ENCODE measurements at regions not wholly inside any gene's neighbourhood (a gene's known extent, or its start where the extent isn't known, plus 50 kb on each side); places are given as distances from the start of the nearest gene placed in this dataset.
"Not testable (repeated sequence)": the region's sequence is repeated elsewhere in the genome, so short reads cannot be mapped to it uniquely, and the experiment has no call there.

DNA sequence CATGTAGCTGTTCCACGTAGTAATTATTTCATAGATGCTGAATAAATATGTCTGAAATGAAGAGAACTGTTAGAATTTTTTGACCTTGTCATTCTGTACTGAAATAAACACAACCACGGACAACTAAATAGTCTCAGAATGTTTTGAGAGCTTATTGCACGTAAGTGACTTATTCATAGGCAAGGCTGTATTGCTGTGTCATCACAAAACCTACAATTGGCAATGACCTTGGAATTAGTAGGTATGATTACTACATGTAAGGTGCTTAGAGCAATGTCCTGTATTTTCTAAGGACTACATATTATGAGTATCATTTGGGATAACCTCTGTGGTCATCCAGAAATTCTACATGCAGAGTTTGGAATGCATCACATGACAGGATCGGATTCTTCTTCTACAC lies 237.2 kb upstream of the PUDP start:
- ChIA-PET POLR2A (no interaction called here), CTCF (no interaction called here)
- no peaks in the 10 kb centered on the region for H3K27me3 Mint-ChIP-seq

DNA sequence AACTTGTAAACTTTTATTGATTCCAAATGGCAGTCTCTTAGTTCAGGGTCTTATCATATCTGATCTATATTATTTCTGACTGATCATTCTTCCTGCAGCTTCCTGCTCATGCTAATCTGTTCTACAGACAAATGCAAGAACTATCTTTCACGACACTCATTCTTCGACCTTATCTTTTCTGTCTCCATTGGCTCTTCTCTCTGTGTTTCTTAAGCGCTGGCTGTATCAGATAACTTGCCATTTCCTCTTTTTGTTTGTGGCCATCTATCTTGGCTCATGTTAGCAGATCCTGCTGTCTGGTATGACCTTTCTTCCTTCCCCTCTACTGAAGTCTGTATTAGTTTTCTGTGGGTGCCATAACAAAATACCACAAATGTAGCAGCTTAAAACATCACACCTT lies 230.5 kb upstream of the PUDP start:
- DNase-seq: no peak
- POLR2A ChIA-PET: no interaction called here
- H3K4me1 Mint-ChIP-seq: no peaks in the 10 kb centered on the region
- H3K4me3 Mint-ChIP-seq: no peak overlapping the region
- H3K36me3 Mint-ChIP-seq (ENCODE audit: low read depth): no peaks in the 10 kb centered on the region
- H3K27ac Mint-ChIP-seq: no peak overlapping the region
- peaks cover 2% of the 10 kb centered on the region for H3K9me3 Mint-ChIP-seq
- H3K27me3 Mint-ChIP-seq: no peaks in the 10 kb centered on the region
- CTCF ChIA-PET: no interaction called here

More for the DNA sequence above, 237.2 kb upstream of the PUDP start:
- no peak overlapping the region for H3K27ac Mint-ChIP-seq
- no peaks in the 10 kb centered on the region for H3K4me1 Mint-ChIP-seq
- no peaks in the 10 kb centered on the region for H3K9me3 Mint-ChIP-seq
- DNase-seq: no peak
- no peaks in the 10 kb centered on the region for H3K36me3 Mint-ChIP-seq (ENCODE audit: low read depth)
- H3K4me3 Mint-ChIP-seq: no peak overlapping the region

DNA sequence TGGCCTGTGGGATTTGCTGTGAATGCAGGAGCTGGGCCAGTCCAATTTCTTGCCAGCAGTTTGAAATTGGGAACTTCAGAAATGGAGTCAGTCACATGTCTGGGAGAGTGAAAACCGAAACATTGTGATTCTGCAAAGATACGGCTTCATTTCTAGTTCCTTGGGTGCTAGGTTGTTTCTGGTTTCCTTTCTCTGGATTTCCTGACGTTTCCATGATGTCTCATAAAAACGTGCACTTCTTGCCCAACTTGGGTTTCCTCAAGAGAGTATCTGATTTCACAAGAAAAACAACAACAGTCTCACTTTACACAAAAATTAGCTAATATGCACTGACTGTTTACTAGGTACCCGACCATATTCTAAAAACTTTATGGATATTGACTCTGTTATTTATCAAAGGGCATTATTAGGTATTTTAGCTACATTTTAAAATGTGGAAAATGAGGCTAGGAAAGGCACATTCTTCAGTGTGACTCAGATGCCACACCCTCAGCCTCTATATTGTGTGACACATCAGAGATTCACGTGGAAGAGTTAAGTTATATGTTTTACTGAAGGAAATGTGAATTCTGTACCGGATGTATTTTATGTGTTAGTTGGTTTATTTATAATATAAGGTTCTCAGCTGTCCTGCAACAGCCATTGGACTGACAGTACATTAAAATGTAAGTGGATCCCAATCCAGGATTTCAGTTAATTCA lies 225.0 kb upstream of the PUDP start:
- CTCF ChIA-PET: no interaction called here
- no peaks in the 10 kb centered on the region for H3K4me1 Mint-ChIP-seq
- H3K27ac Mint-ChIP-seq: no peak overlapping the region
- POLR2A ChIA-PET: no interaction called here
- H3K27me3 Mint-ChIP-seq: no peaks in the 10 kb centered on the region
- no peak for DNase-seq
- H3K9me3 Mint-ChIP-seq: peaks cover 2% of the 10 kb centered on the region
- H3K4me3 Mint-ChIP-seq: no peak overlapping the region
- no peaks in the 10 kb centered on the region for H3K36me3 Mint-ChIP-seq (ENCODE audit: low read depth)

DNA sequence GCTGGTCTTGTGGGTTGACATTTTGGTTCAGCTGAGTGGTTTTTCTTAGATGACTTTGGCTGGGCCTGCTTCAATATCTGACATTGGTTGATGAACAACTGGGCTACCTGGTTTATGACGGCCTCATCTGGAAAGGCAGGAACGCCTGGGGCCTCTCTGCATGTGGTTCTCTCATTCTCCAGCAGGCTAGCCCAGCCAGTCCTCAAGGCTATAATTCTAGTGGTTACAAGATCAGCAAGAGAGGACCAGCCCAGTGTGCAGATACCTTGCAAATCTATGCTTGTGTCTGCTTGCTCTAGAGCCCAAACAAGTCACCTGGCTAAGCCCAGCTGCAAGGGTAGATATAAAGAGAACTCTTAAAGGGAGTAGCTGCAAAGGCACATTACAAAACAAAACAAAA lies 214.2 kb upstream of the PUDP start:
- ChIA-PET CTCF (no interaction called here), POLR2A (no interaction called here)
- Mint-ChIP-seq H3K27ac (no peak overlapping the region), H3K4me3 (no peak overlapping the region), H3K4me1 (no peaks in the 10 kb centered on the region), H3K27me3 (no peaks in the 10 kb centered on the region), H3K9me3 (no peaks in the 10 kb centered on the region), H3K36me3 (ENCODE audit: low read depth) (no peaks in the 10 kb centered on the region)
- DNase-seq: no peak

DNA sequence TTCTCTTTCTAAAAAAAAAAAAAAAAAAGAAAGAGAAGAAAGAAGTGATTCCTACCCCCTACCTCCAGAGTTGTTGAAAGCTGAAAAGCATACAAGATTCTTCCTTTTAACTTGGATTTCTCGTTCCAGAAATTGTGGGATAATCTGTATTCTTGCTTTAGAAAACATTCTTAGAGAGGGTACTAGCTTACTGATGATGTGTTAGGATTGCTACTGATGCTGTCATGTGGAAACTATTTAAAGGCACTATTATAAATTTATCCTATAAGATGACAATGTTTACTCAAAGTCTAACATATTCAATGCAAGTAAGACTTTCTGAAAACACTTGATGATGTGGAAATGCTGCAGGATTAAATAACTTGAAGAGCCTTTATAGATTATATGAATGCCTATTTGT lies 204.0 kb upstream of the PUDP start:
- CTCF ChIA-PET: no interaction called here
- POLR2A ChIA-PET: no interaction called here
- no peaks in the 10 kb centered on the region for H3K4me1 Mint-ChIP-seq
- no peak overlapping the region for H3K27ac Mint-ChIP-seq
- H3K36me3 Mint-ChIP-seq (ENCODE audit: low read depth): no peaks in the 10 kb centered on the region
- H3K4me3 Mint-ChIP-seq: no peak overlapping the region
- no peaks in the 10 kb centered on the region for H3K27me3 Mint-ChIP-seq
- H3K9me3 Mint-ChIP-seq: no peaks in the 10 kb centered on the region
- no peak for DNase-seq

DNA sequence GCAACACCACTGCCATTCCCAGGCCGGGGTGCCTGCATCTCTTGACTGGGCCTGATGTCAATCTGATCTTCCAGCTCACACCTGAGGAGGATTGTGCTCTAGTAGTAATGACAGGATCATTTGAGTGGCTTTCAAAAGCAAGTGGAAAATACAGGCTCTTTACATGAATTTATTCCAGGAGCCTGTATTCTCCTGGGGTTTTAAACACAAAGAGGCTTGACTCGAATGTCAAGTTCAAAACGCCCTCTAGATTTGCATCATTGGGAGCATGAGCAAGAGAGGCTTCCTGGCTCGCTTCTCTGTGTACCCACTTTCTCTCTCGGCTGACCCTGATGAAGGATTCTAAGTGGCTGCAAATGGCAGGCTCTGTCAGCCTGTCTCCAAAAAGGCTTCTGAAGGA lies 199.5 kb upstream of the PUDP start:
- Mint-ChIP-seq H3K9me3 (no peaks in the 10 kb centered on the region), H3K4me1 (no peaks in the 10 kb centered on the region), H3K27me3 (no peaks in the 10 kb centered on the region), H3K4me3 (no peak overlapping the region), H3K27ac (no peak overlapping the region), H3K36me3 (ENCODE audit: low read depth) (no peaks in the 10 kb centered on the region)
- no peak for DNase-seq
- POLR2A ChIA-PET: no interaction called here
- CTCF ChIA-PET: no interaction called here

DNA sequence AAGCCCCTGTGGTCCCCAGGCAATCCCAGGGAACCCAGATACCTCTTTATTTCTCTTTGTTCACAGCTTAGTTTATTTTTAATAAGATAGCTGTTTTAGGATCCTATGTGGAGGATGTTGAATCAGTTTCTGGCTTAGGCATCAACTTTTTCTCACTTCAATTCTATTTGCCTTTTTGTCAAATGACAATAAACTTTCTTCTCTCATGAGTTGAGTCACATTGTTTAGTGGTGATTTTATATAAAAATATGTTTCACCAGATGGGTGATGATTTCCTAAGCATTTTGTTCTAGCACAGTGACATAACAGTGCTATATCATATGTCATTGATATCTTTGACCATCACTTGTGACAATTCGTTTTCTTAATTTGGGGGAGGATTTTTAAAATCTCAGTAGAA lies 198.1 kb upstream of the PUDP start:
- H3K36me3 Mint-ChIP-seq (ENCODE audit: low read depth): peaks cover 3% of the 10 kb centered on the region
- ChIA-PET CTCF (no interaction called here), POLR2A (no interaction called here)
- H3K4me3 Mint-ChIP-seq: no peak overlapping the region
- no peaks in the 10 kb centered on the region for H3K4me1 Mint-ChIP-seq
- DNase-seq: no peak
- H3K27ac Mint-ChIP-seq: no peak overlapping the region
- H3K27me3 Mint-ChIP-seq: no peaks in the 10 kb centered on the region
- no peaks in the 10 kb centered on the region for H3K9me3 Mint-ChIP-seq

DNA sequence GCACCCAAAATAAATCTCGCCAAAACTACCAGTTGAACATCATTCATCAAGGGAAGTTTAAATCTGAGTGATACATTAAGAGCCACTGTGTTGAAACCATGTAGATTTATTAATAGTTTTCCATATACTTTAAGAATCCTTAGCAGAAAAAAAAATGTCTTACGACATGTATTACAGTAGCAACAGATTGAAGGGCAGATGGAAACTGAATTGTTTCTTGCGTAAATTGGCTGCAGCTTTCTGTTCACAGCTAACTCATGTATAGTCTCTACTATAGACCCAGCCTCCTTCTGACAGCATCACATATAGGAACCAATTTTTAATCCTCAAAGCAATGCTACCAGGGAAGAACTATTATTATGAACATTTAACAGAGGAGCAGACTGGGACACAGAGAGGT lies 195.2 kb upstream of the PUDP start:
- CTCF ChIA-PET: no interaction called here
- no peaks in the 10 kb centered on the region for H3K4me1 Mint-ChIP-seq

DNA sequence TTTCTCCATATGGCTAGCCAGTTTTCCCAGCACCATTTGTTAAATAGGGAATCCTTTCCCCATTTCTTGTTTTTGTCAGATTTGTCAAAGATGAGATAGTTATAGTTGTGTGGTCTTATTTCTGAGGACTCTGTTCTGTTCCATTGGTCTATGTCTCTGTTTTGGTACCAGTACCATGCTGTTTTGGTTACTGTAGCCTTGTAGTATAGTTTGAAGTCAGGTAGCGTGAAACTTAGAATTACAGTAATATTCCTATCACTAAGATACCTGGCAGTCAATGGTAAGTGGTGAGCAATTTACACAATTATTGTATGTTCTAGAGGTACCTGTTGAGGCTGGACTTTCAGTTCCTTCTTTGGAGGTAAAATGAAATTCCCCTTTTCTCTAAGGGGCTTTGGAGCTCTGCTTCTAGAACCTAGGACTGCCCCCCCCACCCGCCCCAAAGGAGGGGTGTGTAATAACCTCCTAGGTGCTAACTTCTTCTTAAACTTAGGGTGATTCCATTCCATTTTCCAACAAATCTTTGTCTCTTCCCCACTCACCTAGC lies 187.9 kb upstream of the PUDP start:
- H3K27ac Mint-ChIP-seq; H3K4me3 Mint-ChIP-seq; DNase-seq; POLR2A ChIA-PET; CTCF ChIA-PET; H3K4me1 Mint-ChIP-seq; H3K27me3 Mint-ChIP-seq; H3K9me3 Mint-ChIP-seq; H3K36me3 Mint-ChIP-seq (ENCODE audit: low read depth): not testable (repeated sequence)

More for the DNA sequence above, 195.2 kb upstream of the PUDP start:
- no peaks in the 10 kb centered on the region for H3K9me3 Mint-ChIP-seq
- peaks cover 3% of the 10 kb centered on the region for H3K36me3 Mint-ChIP-seq (ENCODE audit: low read depth)
- DNase-seq: no peak
- H3K27ac Mint-ChIP-seq: no peak overlapping the region
- H3K4me3 Mint-ChIP-seq: no peak overlapping the region
- POLR2A ChIA-PET: no interaction called here
- no peaks in the 10 kb centered on the region for H3K27me3 Mint-ChIP-seq

DNA sequence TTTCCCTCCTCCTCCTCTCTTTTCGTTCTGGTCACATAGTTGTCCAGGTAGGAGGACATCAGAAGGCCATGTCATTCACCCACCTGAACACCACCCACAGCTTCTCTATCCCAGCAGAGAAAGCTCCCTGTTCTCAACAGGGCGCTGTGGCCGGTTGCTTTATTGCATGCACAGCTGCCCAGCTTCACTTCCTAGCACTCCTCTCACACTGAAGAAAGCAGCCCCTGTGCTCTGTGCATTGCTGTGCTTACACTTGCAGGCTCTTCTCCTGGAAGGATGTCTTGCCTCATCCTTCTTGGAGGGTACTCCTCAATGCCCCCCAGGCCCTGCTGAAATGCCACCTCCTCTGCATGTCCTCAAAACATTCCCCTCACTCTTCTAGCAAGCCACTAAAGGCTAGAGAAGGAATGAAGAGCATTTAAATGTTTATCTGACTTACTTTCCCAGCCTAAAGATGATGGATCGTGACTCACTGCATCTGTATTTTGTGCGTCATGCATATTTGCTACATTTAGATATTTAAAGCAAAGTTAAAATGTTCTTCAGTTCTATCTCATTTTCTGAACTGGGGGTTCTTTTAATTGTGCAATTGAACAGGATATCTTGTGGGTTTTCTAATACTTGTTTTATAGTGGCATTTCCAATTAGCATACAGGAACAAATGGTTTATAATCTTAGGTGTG lies 186.4 kb upstream of the PUDP start:
- CTCF ChIA-PET: no interaction called here
- no peaks in the 10 kb centered on the region for H3K27me3 Mint-ChIP-seq
- H3K36me3 Mint-ChIP-seq (ENCODE audit: low read depth): no peaks in the 10 kb centered on the region

DNA sequence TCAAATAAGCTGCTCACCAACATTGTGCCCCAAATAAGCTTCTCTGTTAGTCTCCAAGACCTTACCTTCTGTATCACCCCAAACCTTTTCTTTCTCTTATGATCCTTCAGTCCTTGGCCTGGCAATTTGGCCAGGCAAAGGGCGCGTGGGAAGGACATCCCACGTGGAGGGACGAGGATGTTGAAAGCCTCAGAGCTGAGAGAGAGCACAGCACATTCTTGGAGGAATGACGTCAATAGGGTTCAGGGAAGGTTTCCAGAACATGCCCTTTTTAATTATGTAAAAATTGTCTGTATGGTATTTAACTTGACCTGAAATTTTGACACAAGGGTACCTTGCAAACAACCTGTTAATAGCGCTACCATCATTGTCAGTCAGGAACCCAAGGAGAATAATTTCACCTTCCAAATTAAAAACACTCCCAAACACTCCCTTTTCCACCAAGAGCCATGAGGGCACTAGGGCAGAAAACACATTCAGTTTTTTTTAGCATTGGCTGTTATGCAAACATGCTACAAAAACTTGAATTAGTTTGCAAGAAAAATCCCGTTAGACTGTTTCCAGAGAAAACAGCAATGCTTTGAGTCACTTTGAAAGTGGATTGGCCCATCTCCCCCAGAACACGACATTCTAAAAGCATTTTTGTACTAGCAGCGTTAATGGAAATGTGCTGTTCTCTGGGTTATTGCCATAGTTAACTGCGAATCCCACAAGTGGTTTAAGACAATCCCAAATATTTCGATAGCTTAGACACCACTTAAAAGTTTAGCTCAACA lies 183.2 kb upstream of the PUDP start:
- no peaks in the 10 kb centered on the region for H3K9me3 Mint-ChIP-seq
- no peak for DNase-seq
- POLR2A ChIA-PET: no interaction called here
- H3K36me3 Mint-ChIP-seq (ENCODE audit: low read depth): no peaks in the 10 kb centered on the region
- H3K27ac Mint-ChIP-seq: no peak overlapping the region
- CTCF ChIA-PET: no interaction called here
- H3K4me3 Mint-ChIP-seq: no peak overlapping the region
- no peaks in the 10 kb centered on the region for H3K4me1 Mint-ChIP-seq
- H3K27me3 Mint-ChIP-seq: no peaks in the 10 kb centered on the region

More for the DNA sequence above, 186.4 kb upstream of the PUDP start:
- POLR2A ChIA-PET: no interaction called here
- Mint-ChIP-seq H3K27ac (no peak overlapping the region), H3K4me3 (no peak overlapping the region), H3K9me3 (no peaks in the 10 kb centered on the region), H3K4me1 (no peaks in the 10 kb centered on the region)
- no peak for DNase-seq

DNA sequence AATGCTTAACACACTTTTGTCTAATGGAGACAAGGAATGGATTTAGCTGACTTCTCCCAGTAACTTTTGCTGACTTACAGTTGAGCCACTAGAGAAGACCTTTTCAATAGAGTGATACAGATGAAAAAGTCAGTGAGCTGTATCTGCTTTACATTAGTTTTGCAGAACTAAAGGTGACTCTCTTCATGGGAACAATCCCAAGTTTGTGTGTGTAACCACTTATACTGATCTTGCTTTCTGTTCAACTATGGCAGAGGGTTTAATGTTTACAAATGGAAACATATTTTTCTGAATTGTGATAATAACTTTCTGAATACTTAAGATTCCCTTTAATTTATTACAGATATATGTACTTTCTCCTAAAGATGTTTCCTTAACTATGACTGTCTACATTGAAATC lies 182.6 kb upstream of the PUDP start:
- H3K9me3 Mint-ChIP-seq: no peaks in the 10 kb centered on the region
- no peaks in the 10 kb centered on the region for H3K27me3 Mint-ChIP-seq
- ChIA-PET POLR2A (no interaction called here), CTCF (no interaction called here)
- no peak for DNase-seq
- no peak overlapping the region for H3K27ac Mint-ChIP-seq
- H3K36me3 Mint-ChIP-seq (ENCODE audit: low read depth): no peaks in the 10 kb centered on the region
- no peak overlapping the region for H3K4me3 Mint-ChIP-seq
- H3K4me1 Mint-ChIP-seq: no peaks in the 10 kb centered on the region

DNA sequence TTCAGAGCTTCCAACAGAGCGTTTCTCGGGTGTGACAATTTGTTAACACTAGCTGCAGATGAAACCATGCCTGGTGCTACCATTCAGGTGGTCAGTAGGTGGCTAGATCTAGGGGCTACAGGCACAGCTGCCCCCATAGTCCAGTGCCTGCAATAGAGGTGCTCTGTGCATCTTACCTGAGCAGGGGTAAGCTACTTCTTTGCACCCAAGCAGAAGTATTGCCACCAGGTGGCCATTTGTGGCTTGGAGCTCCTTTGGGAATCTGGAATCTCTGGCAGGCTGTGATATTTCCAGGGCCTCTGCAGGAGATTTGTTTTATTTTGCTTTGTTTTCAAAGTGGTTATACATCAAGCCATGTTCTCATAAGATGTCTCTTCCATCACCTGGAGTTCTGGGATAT lies 170.7 kb upstream of the PUDP start:
- Mint-ChIP-seq H3K36me3 (ENCODE audit: low read depth) (no peaks in the 10 kb centered on the region), H3K27ac (no peak overlapping the region), H3K9me3 (no peaks in the 10 kb centered on the region), H3K27me3 (no peaks in the 10 kb centered on the region), H3K4me1 (no peaks in the 10 kb centered on the region), H3K4me3 (no peak overlapping the region)
- CTCF ChIA-PET: interaction anchor here (1.3 kb wide), 1 partner anchor 13 kb away, joined by 3 read pairs; no protein-coding TSS in a partner anchor
- no peak for DNase-seq
- POLR2A ChIA-PET: no interaction called here
